Panc1 (cell line): ENCODE measurements at regions not wholly inside any gene's neighbourhood (a gene's known extent, or its start where the extent isn't known, plus 50 kb on each side); places are given as distances from the start of the nearest gene placed in this dataset.

Source experiments
- CTCF ChIP-seq: fragments of 450-650 bp; IDR thresholded peaks from 2 replicates; pipeline ENCODE4 v1.5.1; 2017; ENCODE audit warnings: mild to moderate bottlenecking
- POLR2AphosphoS5 ChIP-seq: IDR thresholded peaks from 2 replicates; pipeline ENCODE4 v1.6.1; 2012; ENCODE audit warnings: mild to moderate bottlenecking, low read depth, low read length, moderate library complexity
- REST ChIP-seq, 2 experiments: IDR thresholded peaks; 2 replicates each; pipeline ENCODE4 v1.6.1; 2011 to 2012; ENCODE audit warnings: low read depth in 2 of 2, control low read depth in 1 of 2, low read length in 1 of 2, mild to moderate bottlenecking in 1 of 2, moderate library complexity in 1 of 2; ENCODE audit not compliant: insufficient read depth in 1 of 2
- SIN3A ChIP-seq: IDR thresholded peaks from 2 replicates; pipeline ENCODE4 v1.6.1; 2012; ENCODE audit warnings: low read depth, mild to moderate bottlenecking, low read length, moderate library complexity, borderline replicate concordance; ENCODE audit not compliant: insufficient read depth

- no peak for TF ChIP-seq SIN3A
- TF ChIP-seq POLR2AphosphoS5, result no peak
- no peak for TF ChIP-seq CTCF
- TF ChIP-seq REST (IDR thresholded peaks at IDR 0.05; ENCODE audit: insufficient read depth in 1 of 2, low read depth in 2 of 2, low read length in 1 of 2), result no peak
These were observed 204.3 kb upstream of the FOXQ1 start for GRCh38 chr6:1107578-1107977.
